Urinary bladder (tissue), 3 donors: ENCODE measurements at regions not wholly inside any gene's neighbourhood (a gene's known extent, or its start where the extent isn't known, plus 50 kb on each side); places are given as distances from the start of the nearest gene placed in this dataset.

Experiments
- DNase-seq: peaks from one replicate; pipeline ENCODE4 v3.0.0-alpha.2; 2015; ENCODE audit errors: extremely low spot score
- H3K27ac ChIP-seq: one replicate; pipeline ENCODE4 v1.5.1; 2013; ENCODE audit warnings: low read depth, mild to moderate bottlenecking, moderate library complexity
- H3K36me3 ChIP-seq: one replicate; pipeline ENCODE4 v1.6.1; 2013; ENCODE audit warnings: mild to moderate bottlenecking, moderate library complexity; ENCODE audit not compliant: insufficient read depth
- H3K4me1 ChIP-seq: one replicate; pipeline ENCODE4 v1.6.1; 2013; ENCODE audit warnings: mild to moderate bottlenecking, moderate library complexity; ENCODE audit not compliant: insufficient read depth
- H3K4me3 ChIP-seq: one replicate; pipeline ENCODE4 v1.5.1; 2013; ENCODE audit warnings: low read depth, low read length
- WGBS: extraction: QIAGEN DNeasy Blood & Tissue Kit; methylation state at CpG from one replicate; pipeline ENCODE4 v1.1.7; 2013; 5-methylcytosine and 5-hydroxymethylcytosine counted together
- donor health status: healthy with polysubstance abuse.
- donor health status: healthy.

DNA sequence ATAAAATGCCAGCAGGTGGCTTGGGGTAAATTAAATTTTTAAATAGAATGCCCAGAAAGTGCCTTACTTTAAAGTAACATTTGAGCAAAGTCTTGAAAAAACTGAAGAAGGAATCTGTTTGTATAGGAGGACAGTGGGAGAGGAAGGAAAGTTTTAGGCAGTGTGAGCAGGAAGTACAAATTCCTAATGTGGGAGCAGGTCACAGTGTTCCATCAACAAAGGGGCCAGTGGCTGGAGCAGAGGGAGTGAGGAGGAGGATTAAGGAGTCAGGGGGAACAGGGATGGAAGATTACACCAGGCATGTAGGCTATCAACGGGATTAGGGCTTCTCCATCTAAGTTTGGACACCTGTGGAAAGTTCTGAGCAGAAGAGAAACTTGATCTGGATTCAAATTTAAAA, 439.2 kb upstream of the REG3G start:
- Histone ChIP-seq H3K36me3 (no peaks in the 10 kb centered on the region), H3K27ac (no peak overlapping the region), H3K4me3 (no peak overlapping the region), H3K4me1 (no peaks in the 10 kb centered on the region)
- 69% methylated on average over 1 of the region's 1 CpG for WGBS
- no peak for DNase-seq

DNA sequence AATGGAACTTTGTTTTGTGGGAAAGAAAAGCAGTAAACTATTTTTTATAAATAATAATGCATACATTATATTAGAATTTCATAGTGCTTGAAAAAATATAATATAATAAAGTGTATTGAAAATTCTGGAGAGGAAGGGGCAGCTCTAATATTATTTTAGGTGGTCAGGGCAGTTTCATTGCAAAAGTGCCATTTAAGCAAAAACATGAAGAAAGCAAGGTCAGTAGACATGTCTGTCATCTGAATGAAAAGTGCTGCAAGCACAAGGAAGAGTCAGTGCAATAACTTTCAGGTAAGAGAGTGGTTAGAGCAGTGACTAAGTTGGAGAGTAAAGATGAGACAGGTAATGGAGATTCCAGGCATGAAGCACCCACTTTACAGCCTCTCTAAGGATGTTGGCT, 435.6 kb upstream of the REG3G start:
- H3K27ac ChIP-seq, result no peak overlapping the region
- DNase-seq, result no peak
- H3K4me1 ChIP-seq, result no peaks in the 10 kb centered on the region
- H3K4me3 ChIP-seq, result no peak overlapping the region
- no peaks in the 10 kb centered on the region for H3K36me3 ChIP-seq

DNA sequence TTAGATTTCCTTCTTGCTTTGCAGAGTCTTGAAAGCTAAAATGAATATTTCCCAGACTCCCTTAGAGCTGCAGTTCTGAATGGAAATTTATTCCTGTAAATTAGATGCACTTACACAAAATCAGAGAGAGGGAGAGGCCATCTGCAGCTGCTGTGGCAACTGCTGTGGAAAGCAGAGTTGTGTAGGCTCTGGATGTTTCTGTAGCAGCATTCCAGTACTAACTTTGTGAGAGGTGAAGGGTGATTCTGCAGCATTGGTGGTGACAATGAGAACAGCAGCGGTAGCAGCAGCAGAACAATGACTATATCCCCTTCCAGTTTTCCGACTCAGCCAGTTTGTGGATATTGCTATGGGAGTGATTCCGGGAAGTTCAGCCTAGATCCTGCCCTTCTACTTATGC, 433.0 kb upstream of the REG3G start:
- Histone ChIP-seq H3K27ac (no peak overlapping the region), H3K36me3 (no peaks in the 10 kb centered on the region), H3K4me3 (no peak overlapping the region), H3K4me1 (no peaks in the 10 kb centered on the region)
- WGBS, result 32% methylated on average over 3 of the region's 3 CpGs
- no peak for DNase-seq

- Histone ChIP-seq H3K27ac (no peak overlapping the region), H3K36me3 (no peaks in the 10 kb centered on the region), H3K4me1 (no peaks in the 10 kb centered on the region), H3K4me3 (no peak overlapping the region)
- no peak for DNase-seq
- 90% methylated on average over 1 of the region's 1 CpG for WGBS
Measured at GRCh38 chr2:78601113-78601512, 424.4 kb upstream of the REG3G start.

GRCh38 chr2:78602862-78603261, 422.6 kb upstream of the REG3G start:
- H3K27ac ChIP-seq, result no peak overlapping the region
- H3K4me1 ChIP-seq, result no peaks in the 10 kb centered on the region
- H3K4me3 ChIP-seq, result no peak overlapping the region
- DNase-seq, result no peak
- H3K36me3 ChIP-seq, result no peaks in the 10 kb centered on the region
- 94% methylated on average over 4 of the region's 4 CpGs for WGBS

DNA sequence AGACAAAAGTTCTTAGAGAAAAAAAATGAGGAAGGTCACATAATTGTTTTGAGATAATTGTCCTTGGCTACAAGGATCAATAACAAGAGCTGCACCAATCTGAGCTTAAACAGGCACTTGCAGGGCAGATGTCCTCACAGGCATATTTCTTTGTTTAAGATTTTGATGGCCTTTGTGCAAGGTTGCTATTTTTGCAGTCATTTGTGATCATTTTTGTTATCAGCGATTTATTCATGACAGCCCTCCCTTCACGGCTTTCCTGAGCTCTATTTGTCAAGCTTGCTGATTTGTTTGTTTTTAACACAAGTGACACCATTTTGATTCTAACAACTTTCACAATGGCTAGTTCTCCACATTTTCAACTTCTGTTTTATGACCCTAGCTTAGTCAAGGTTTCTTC, 418.6 kb upstream of the REG3G start:
- no peak for DNase-seq
- WGBS, result 31% methylated on average over 2 of the region's 2 CpGs
- no peaks in the 10 kb centered on the region for H3K4me1 ChIP-seq
- no peak overlapping the region for H3K4me3 ChIP-seq
- no peak overlapping the region for H3K27ac ChIP-seq
- no peaks in the 10 kb centered on the region for H3K36me3 ChIP-seq

DNA sequence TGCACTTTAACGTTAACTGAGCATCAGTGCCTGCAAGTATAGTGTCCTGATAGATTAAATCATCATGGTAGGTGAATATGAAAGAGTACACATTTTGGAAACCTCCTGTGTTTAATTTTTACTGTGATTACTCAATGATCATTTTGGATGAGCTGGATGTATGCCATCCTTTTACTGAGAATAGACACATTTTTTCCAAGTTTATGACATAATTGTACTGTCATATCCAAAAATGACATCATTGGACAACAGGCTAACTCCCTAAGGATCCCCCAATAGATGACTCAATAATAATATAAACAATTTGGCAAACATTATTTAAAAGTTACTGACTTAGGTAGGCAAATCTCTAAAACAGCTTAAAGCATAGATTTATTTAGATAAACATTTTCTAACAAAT, 410.8 kb upstream of the REG3G start:
- Histone ChIP-seq H3K27ac (no peak overlapping the region), H3K4me3 (no peak overlapping the region), H3K4me1 (no peaks in the 10 kb centered on the region), H3K36me3 (no peaks in the 10 kb centered on the region)
- WGBS, result 65% methylated on average over 1 of the region's 1 CpG
- no peak for DNase-seq

- WGBS, result 85% methylated on average over 2 of the region's 2 CpGs
- no peak for DNase-seq
- Histone ChIP-seq H3K27ac (no peak overlapping the region), H3K36me3 (no peaks in the 10 kb centered on the region), H3K4me3 (no peak overlapping the region), H3K4me1 (no peaks in the 10 kb centered on the region)
Measured at GRCh38 chr2:78615956-78616355, 409.5 kb upstream of the REG3G start.

- 62% methylated on average over 2 of the region's 2 CpGs for WGBS
- Histone ChIP-seq H3K4me1 (no peaks in the 10 kb centered on the region), H3K27ac (no peak overlapping the region), H3K36me3 (no peaks in the 10 kb centered on the region), H3K4me3 (no peak overlapping the region)
- DNase-seq, result no peak
Measured at GRCh38 chr2:78634425-78634824, 391.1 kb upstream of the REG3G start.

DNA sequence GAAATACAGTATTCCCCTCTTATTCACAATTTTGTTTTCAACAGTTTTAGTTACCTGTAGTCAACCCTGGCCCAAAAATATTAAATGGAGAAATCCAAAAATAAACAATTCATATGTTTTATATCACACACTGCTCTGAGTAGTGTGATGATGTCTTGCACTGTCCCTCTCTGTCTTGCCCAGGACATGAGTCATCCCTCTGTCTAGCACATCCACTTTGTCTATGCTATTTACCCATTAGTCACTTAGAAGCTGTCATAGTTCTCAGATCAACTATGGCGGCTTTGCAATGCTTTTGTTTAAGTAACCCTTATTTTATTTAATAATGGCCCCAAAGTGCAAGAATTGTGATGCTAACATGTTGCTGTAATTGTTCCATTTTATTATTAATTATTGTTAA, 380.6 kb upstream of the REG3G start:
- WGBS, result 94% methylated on average over 1 of the region's 1 CpG
- Histone ChIP-seq H3K4me1 (no peaks in the 10 kb centered on the region), H3K27ac (no peak overlapping the region)

DNA sequence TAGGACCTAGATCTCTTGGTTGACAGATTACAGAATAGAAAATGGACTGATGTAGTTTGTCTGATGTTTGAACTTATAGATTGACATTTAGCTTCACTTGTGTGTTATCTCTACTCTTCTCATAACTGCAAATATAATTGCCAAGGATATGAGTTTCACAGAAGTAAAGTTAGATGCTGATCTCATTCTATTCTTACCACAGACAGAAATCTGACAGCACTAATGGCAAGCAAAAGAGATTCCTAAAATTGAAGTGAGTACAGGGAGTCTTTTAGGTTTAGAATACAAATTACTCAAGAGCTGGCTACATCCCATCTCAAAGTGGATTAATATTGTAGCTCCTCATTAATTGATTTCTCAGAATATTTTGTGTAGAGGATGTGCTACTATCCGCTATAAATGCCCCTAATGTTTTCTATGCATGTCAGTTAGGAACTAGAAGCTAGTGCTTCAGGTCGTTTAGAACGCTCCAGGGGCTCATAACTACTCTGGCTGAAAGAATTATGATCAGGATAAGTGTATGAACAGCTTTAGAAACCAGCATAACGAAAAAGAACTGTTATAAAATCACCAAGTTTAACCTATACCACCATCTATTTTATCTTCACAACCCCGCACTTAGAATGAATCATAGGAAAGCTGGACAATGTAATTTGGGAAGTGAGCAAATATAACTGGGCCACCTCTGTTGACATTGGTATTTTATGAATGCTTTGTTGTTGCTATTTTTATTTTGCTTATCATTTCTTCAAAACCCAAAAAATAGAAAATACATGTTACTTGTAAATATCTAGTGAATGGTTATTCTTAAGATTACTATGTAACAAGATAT, 378.8 kb upstream of the REG3G start:
- H3K4me1 ChIP-seq, result no peaks in the 10 kb centered on the region
- DNase-seq, result no peak
- H3K36me3 ChIP-seq, result no peaks in the 10 kb centered on the region
- no peak overlapping the region for H3K27ac ChIP-seq
- WGBS, result 61% methylated on average over 5 of the region's 5 CpGs
- H3K4me3 ChIP-seq, result no peak overlapping the region

More for the DNA sequence above, 380.6 kb upstream of the REG3G start:
- H3K4me3 ChIP-seq, result no peak overlapping the region
- H3K36me3 ChIP-seq, result no peaks in the 10 kb centered on the region
- no peak for DNase-seq

DNA sequence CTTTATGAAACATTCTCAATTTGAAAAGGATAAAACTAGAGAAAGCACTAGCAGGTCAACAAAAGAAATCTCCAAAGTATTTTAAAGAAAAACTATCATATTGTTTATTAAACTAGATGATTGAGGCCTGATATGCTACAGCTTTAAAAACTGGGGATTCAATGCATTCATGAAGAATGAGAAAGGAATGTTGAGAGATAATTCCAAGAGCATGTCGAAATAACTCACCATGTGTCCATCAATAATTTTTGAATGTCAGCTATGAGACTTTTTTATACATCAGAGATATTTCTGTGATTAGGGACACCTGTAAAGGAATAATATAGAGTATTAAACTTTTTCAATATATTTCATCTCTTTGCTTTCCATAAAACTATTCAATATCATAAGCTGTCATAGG, 376.9 kb upstream of the REG3G start:
- 71% methylated on average over 1 of the region's 1 CpG for WGBS
- Histone ChIP-seq H3K27ac (no peak overlapping the region), H3K4me1 (no peaks in the 10 kb centered on the region), H3K4me3 (no peak overlapping the region), H3K36me3 (no peaks in the 10 kb centered on the region)
- no peak for DNase-seq

GRCh38 chr2:78654941-78655340, 370.6 kb upstream of the REG3G start:
- Histone ChIP-seq H3K4me3 (no peak overlapping the region), H3K27ac (no peak overlapping the region), H3K36me3 (no peaks in the 10 kb centered on the region), H3K4me1 (no peaks in the 10 kb centered on the region)
- DNase-seq, result no peak
- WGBS, result 88% methylated on average over 5 of the region's 5 CpGs

DNA sequence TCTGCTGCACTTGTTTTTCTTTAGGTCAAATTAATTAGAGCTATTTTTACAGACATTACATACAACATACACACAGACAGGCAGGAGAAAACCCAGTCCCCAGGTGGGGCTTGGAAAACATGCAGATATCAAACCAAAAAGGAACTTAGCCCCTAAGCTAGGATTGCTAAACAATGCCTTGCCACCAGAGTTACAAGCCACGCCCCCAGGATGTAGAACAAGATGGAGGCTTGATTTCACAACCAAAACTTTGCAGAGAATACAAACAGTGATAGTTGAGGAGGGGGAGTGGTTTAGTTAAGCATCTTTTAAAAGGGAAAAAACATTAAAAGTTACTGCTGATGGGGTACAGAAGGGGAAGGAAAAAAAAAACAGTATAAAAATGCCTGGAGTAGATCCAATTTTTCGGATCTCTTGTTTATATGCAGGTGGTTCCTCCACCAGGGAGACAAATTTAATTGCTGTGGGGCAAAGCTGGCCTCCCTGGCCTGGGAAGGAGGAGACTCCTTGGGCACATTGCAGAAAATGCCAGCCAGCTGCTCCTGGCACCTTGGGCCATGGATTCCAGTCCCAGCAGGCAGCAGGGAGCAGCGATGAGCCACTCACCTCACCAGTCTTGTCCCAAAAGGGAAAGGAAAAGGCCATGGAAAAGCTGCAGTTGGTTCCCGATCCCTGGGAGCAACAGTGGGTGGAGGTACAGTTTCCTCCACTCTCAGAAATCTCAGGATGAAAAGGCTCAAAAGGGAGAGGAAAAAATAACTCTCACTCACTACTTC, 348.4 kb upstream of the REG3G start:
- H3K4me1 ChIP-seq, result no peaks in the 10 kb centered on the region
- H3K27ac ChIP-seq, result no peak overlapping the region
- no peaks in the 10 kb centered on the region for H3K36me3 ChIP-seq
- no peak for DNase-seq
- WGBS, result 70% methylated on average over 4 of the region's 4 CpGs
- no peak overlapping the region for H3K4me3 ChIP-seq
